Mucosa of stomach (tissue), 1 donor: ENCODE measurements at regions not wholly inside any gene's neighbourhood (a gene's known extent, or its start where the extent isn't known, plus 50 kb on each side); places are given as distances from the start of the nearest gene placed in this dataset.
"Not testable (repeated sequence)": the region's sequence is repeated elsewhere in the genome, so short reads cannot be mapped to it uniquely, and the experiment has no call there.

Experiments used
- H3K27me3 ChIP-seq: one replicate; pipeline ENCODE4 v1.7.0; 2013; ENCODE audit warnings: mild to moderate bottlenecking, low read length; ENCODE audit not compliant: control insufficient read depth, insufficient read depth
- H3K36me3 ChIP-seq: one replicate; pipeline ENCODE4 v1.7.0; 2013; ENCODE audit warnings: low read length; ENCODE audit not compliant: control insufficient read depth, insufficient read depth
- H3K4me1 ChIP-seq: one replicate; pipeline ENCODE4 v1.7.0; 2013; ENCODE audit warnings: mild to moderate bottlenecking, low read length; ENCODE audit not compliant: control insufficient read depth, insufficient read depth
- H3K4me3 ChIP-seq: one replicate; pipeline ENCODE4 v1.7.0; 2013; ENCODE audit warnings: low read length
- H3K9ac ChIP-seq: one replicate; pipeline ENCODE4 v1.7.0; 2013; ENCODE audit warnings: mild to moderate bottlenecking, low read length, moderate library complexity
- H3K9me3 ChIP-seq: one replicate; pipeline ENCODE4 v1.7.0; 2013; ENCODE audit warnings: mild to moderate bottlenecking, low read length, moderate library complexity; ENCODE audit not compliant: control insufficient read depth
- donor health status: Pancreatic carcinoma.

DNA sequence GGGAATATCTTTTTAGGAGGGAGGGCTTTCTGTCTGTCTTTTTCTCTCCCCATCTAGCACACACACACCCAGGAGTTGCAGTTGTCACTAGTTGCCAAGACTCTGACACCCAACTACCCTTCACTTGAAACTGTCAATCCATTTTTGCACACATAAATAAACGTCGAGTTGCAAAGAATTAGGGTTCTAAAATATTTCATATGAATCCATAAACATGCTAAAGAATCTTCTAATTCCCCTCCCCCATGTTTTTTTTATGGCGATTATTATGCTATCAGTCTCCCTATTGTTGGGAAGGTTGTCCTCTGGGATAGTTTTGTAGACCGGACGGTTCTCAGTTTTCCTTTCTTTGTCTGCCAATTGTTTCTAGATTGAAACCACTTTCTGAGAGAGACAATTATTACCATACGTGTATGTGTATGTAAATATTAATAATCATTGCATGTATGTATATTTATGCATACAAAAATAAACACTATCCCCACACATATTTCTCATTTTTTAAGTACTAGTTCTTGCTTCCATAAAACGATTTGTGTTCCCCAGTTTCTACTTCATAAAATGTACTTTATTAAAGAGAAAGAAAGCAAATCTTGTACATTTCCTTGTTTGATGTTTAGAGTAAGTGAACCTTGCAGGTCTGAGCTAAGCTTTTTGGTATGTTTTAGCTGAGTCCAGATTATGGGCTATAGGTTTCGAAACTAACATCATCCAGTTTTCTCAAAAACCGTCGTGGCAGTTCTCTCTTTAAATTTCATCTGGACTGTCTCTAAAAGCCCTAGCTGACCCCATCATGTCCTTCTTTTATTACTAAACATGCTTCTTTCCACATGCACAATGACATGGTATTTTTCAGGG is 165.0 kb upstream of the MPDZ start:
- Histone ChIP-seq H3K4me3 (no peak overlapping the region), H3K9ac (no peak overlapping the region), H3K9me3 (no peaks in the 10 kb centered on the region), H3K36me3 (no peaks in the 10 kb centered on the region), H3K27me3 (no peaks in the 10 kb centered on the region), H3K4me1 (no peaks in the 10 kb centered on the region)

- H3K9ac ChIP-seq = no peak overlapping the region
- no peak overlapping the region for H3K4me3 ChIP-seq
Measured at GRCh38 chr9:13443346-13444244, 164.1 kb upstream of the MPDZ start.

DNA sequence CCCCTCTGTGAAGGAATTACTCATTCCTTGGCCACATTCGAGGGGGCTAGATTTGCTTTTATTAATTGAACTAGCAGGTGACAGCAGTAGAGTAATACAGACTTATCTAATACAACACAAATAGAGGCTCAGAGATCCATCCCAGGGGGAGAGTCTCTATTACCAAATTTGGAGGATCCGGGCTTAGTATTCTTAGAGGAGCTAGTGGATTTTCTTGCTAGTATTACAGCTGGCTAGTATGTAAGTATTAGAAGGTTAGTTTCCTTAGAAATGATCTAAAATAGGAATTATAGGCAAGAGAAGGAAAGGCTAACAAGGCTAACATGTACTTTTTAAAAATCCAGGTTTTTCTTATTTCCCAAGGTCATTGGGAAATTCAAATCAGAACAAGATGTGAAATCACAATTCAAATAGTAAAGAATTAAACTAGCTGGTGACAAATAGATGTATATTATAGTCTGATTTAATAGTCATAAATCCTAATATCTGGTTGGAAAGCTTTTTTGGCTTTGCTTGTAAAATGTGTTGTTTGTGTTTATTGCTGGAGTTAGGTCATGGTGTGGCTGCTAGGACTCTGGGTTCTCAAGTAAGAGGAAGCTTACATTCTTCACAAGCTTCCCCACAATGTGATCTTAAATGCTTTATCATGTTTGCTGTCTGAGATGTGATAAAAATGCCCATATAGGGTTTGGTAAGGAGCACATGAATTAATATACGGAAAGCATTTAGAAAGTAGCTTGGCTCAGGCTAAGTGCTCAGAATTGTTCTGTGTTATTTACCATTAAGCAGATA is 160.4 kb upstream of the MPDZ start:
- Histone ChIP-seq H3K4me1 (no peaks in the 10 kb centered on the region), H3K36me3 (no peaks in the 10 kb centered on the region), H3K9me3 (no peaks in the 10 kb centered on the region), H3K27me3 (no peaks in the 10 kb centered on the region), H3K4me3 (no peak overlapping the region), H3K9ac (no peak overlapping the region)

More at GRCh38 chr9:13443346-13444244, 164.1 kb upstream of the MPDZ start:
- no peaks in the 10 kb centered on the region for H3K27me3 ChIP-seq
- H3K9me3 ChIP-seq = no peaks in the 10 kb centered on the region
- H3K36me3 ChIP-seq = no peaks in the 10 kb centered on the region
- no peaks in the 10 kb centered on the region for H3K4me1 ChIP-seq

- Histone ChIP-seq H3K9ac (no peak overlapping the region), H3K9me3 (no peaks in the 10 kb centered on the region), H3K4me3 (no peak overlapping the region), H3K27me3 (no peaks in the 10 kb centered on the region), H3K4me1 (no peaks in the 10 kb centered on the region), H3K36me3 (no peaks in the 10 kb centered on the region)
Measured at GRCh38 chr9:13437866-13438265, 158.4 kb upstream of the MPDZ start.

GRCh38 chr9:13436591-13436990 is 157.1 kb upstream of the MPDZ start:
- Histone ChIP-seq H3K4me1 (no peaks in the 10 kb centered on the region), H3K9ac (no peak overlapping the region), H3K9me3 (no peaks in the 10 kb centered on the region), H3K36me3 (no peaks in the 10 kb centered on the region), H3K4me3 (no peak overlapping the region), H3K27me3 (no peaks in the 10 kb centered on the region)

DNA sequence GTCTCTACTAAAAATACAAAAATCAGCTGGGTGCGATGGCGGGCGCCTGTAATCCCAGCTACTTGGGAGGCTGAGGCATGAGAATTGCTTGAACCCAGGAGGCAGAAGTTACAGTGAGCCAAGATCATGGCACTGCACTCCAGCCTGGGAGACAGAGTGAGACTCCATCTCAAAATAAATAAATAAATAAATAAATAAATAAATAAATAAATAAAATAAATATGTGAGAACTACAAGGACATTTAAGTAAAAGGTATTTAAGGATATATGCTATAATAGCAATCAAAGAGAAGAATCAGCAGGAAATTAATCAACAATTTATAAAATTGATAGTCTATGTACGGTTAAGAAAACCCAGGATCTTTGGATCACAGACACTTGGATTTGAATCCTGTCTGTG is 154.0 kb upstream of the MPDZ start:
- H3K36me3 ChIP-seq, H3K4me3 ChIP-seq, H3K9ac ChIP-seq, H3K9me3 ChIP-seq, H3K4me1 ChIP-seq, H3K27me3 ChIP-seq: not testable (repeated sequence)

- Histone ChIP-seq H3K9ac (no peak overlapping the region), H3K36me3 (no peaks in the 10 kb centered on the region), H3K27me3 (no peaks in the 10 kb centered on the region), H3K4me1 (no peaks in the 10 kb centered on the region), H3K9me3 (no peaks in the 10 kb centered on the region), H3K4me3 (no peak overlapping the region)
Measured at GRCh38 chr9:13432904-13433303, 153.4 kb upstream of the MPDZ start.

DNA sequence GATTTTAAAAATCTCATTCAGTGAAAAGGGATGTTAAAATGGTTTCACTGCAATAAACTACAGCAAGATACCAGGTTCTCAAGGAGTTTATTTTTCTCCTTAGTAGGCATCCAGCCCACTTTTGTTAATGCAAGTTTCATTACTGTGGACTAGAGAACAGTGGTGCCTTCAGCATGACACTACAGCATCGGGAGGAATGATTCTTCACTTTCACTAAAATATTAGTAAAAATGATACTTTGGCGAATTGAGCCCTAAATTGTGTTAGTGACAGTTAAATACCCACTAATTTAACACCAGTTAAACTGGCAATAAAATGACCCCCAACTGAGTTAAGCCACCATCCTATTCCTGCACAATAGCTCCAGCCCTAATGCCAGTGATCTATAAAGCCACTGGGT is 152.2 kb upstream of the MPDZ start:
- Histone ChIP-seq H3K9ac (no peak overlapping the region), H3K4me1 (no peaks in the 10 kb centered on the region), H3K9me3 (no peaks in the 10 kb centered on the region), H3K36me3 (no peaks in the 10 kb centered on the region), H3K4me3 (no peak overlapping the region), H3K27me3 (no peaks in the 10 kb centered on the region)

- no peaks in the 10 kb centered on the region for H3K9me3 ChIP-seq
- H3K9ac ChIP-seq = no peak overlapping the region
- no peak overlapping the region for H3K4me3 ChIP-seq
- no peaks in the 10 kb centered on the region for H3K4me1 ChIP-seq
- H3K27me3 ChIP-seq = no peaks in the 10 kb centered on the region
- no peaks in the 10 kb centered on the region for H3K36me3 ChIP-seq
Measured at GRCh38 chr9:13431222-13431536, 151.7 kb upstream of the MPDZ start.

GRCh38 chr9:13430368-13431221 is 151.1 kb upstream of the MPDZ start:
- Histone ChIP-seq H3K36me3 (no peaks in the 10 kb centered on the region), H3K4me3 (no peak overlapping the region), H3K4me1 (no peaks in the 10 kb centered on the region), H3K27me3 (no peaks in the 10 kb centered on the region), H3K9ac (no peak overlapping the region), H3K9me3 (no peaks in the 10 kb centered on the region)
